ENCODE measurements at regions not wholly inside any gene's neighbourhood (a gene's known extent, or its start where the extent isn't known, plus 50 kb on each side); places are given as distances from the start of the nearest gene placed in this dataset.

DNA sequence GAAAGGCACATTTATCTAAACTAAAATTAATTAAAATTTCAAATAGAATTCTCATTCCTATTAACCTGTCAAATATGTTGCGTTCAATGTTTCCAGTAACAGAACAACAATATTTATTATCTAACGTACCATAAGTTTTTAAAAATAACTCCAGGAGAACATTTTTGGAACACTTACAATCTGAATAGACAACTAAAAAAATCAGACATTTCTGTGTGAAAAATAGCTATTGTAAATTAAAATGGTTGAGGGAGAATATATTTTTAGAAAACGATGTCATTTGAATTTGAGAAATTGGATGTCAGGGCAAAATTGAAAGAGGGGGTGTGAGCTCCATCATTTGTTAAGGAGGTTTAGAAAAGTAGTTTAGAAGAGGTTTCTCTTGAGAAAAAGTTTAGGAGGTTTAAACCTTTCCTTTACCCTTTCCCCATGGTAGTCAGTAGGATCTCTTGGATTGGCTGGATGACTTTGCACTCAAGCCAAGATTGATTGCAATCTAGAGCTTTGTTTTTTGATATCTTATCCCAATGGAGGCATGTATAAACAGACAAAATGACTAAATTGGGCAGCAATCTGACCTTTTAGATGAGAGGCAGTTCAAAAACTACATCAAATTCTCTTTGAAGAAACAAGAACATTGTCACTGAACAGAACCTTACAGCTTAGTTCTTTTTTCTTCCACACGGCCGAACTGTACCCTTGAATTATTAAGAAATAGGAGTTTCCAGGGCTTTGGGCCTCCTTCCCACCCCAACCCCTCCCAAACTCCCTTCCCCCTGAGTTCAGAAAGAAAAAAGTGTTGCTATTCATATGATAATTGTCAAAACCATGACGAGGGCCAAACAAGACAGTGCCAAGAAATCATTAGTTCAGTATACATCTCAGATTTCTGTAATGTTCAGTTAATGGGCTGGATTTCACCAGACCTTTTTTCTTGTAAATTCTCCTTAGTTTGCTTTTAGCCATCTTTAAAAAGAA lies 79.7 kb upstream of the CDIN1 start:
- DNase-seq: no peak
- H3K4me1 Mint-ChIP-seq (ENCODE audit: low read depth, unreplicated experiment): peaks cover 2% of the 10 kb centered on the region
- Histone ChIP-seq H3K27me3 (replicated peaks; ENCODE audit: control insufficient read depth, insufficient read depth, low read length) (no peaks in the 10 kb centered on the region), H3K4me3 (ENCODE audit: low read depth, low read length) (no peak overlapping the region), H3K36me3 (ENCODE audit: control insufficient read depth, insufficient read depth, low read length) (no peaks in the 10 kb centered on the region), H3K4me1 (peaks cover 17% of the 10 kb centered on the region; the same call in 1 of the 2 replicates), H3K9me3 (no peaks in the 10 kb centered on the region)
- ChIA-PET CTCF (interaction anchor here (0.5 kb wide), 1 partner anchor 600 kb away, joined by 3 read pairs; the partner anchor contains the start of gene MEIS2), POLR2A (no interaction called here)
- no peak overlapping the region for H3K4me3 Mint-ChIP-seq (ENCODE audit: unreplicated experiment)
- intact Hi-C loops (cut with micrococcal nuclease; ENCODE audit: unreplicated experiment): loop anchor here (2.0 to 10.0 kb wide), 3 partner anchors 383 to 981 kb away; no protein-coding TSS in a partner anchor
- H3K27ac Mint-ChIP-seq (ENCODE audit: unreplicated experiment): no peak overlapping the region
- H3K36me3 Mint-ChIP-seq (ENCODE audit: insufficient read depth, unreplicated experiment): no peaks in the 10 kb centered on the region
- TF ChIP-seq, protein P1, sequence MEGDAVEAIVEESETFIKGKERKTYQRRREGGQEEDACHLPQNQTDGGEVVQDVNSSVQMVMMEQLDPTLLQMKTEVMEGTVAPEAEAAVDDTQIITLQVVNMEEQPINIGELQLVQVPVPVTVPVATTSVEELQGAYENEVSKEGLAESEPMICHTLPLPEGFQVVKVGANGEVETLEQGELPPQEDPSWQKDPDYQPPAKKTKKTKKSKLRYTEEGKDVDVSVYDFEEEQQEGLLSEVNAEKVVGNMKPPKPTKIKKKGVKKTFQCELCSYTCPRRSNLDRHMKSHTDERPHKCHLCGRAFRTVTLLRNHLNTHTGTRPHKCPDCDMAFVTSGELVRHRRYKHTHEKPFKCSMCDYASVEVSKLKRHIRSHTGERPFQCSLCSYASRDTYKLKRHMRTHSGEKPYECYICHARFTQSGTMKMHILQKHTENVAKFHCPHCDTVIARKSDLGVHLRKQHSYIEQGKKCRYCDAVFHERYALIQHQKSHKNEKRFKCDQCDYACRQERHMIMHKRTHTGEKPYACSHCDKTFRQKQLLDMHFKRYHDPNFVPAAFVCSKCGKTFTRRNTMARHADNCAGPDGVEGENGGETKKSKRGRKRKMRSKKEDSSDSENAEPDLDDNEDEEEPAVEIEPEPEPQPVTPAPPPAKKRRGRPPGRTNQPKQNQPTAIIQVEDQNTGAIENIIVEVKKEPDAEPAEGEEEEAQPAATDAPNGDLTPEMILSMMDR (IDR thresholded peaks at IDR 0.05; ENCODE audit: insufficient read depth in 1 of 2, low read depth in 1 of 2, low read length in 1 of 2, severe bottlenecking in 1 of 2, unreplicated experiment in 1 of 2): no peak
- H3K27me3 Mint-ChIP-seq (ENCODE audit: insufficient read depth, unreplicated experiment): no peaks in the 10 kb centered on the region
- no peaks in the 10 kb centered on the region for H3K9me3 Mint-ChIP-seq (ENCODE audit: unreplicated experiment)
- BruUV-seq (replicated peaks): no TSS peak

DNA sequence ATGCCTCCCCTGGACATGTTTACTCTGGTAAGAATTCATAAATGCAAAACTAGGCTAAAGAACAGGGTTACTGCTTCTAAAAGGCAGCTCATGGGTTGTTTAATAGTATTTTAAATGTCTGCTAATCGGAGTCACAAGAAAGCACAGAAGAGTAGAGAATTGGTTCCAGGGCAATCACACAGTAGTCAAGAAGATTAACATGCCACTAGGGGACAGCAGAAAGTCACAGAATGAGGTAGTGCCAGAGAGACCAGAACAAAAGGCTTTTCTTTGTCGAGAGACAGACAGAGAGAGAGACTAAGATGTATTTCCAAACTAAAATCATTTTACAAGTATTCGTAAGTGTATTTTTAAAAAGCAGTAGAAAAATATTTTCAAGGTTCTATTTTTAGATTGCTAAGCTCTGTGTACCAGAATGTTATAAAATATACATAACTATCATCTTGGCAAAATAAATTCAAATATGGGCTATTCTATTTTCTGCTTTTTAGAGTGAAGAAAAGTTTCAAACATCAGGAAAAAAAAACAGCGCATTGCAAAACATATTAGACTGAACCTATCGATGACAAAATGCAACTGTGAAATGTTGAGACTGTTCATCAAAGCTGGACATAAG lies 78.3 kb upstream of the CDIN1 start:
- POLR2A ChIA-PET: no interaction called here

GRCh38 chr15:36502509-36502908 lies 76.9 kb upstream of the CDIN1 start:
- Histone ChIP-seq H3K4me3 (ENCODE audit: low read depth, low read length) (no peak overlapping the region), H3K27me3 (replicated peaks; ENCODE audit: control insufficient read depth, insufficient read depth, low read length) (no peaks in the 10 kb centered on the region), H3K9me3 (no peaks in the 10 kb centered on the region), H3K36me3 (ENCODE audit: control insufficient read depth, insufficient read depth, low read length) (no peaks in the 10 kb centered on the region), H3K4me1 (peaks cover 38% of the 10 kb centered on the region)
- Mint-ChIP-seq H3K27me3 (ENCODE audit: insufficient read depth, unreplicated experiment) (no peaks in the 10 kb centered on the region), H3K4me3 (ENCODE audit: unreplicated experiment) (no peak overlapping the region), H3K27ac (ENCODE audit: unreplicated experiment) (no peak overlapping the region), H3K4me1 (ENCODE audit: low read depth, unreplicated experiment) (peaks cover 5% of the 10 kb centered on the region), H3K9me3 (ENCODE audit: unreplicated experiment) (no peaks in the 10 kb centered on the region), H3K36me3 (ENCODE audit: insufficient read depth, unreplicated experiment) (no peaks in the 10 kb centered on the region)
- ChIA-PET CTCF (no interaction called here), POLR2A (no interaction called here)
- DNase-seq: no peak
- BruUV-seq (replicated peaks): no TSS peak
- intact Hi-C loops (cut with micrococcal nuclease; ENCODE audit: unreplicated experiment): loop anchor here (5.0 to 10.0 kb wide), 2 partner anchors 380 to 748 kb away; no protein-coding TSS in a partner anchor
- TF ChIP-seq, protein P1 (IDR thresholded peaks at IDR 0.05; ENCODE audit: insufficient read depth in 1 of 2, low read depth in 1 of 2, low read length in 1 of 2, severe bottlenecking in 1 of 2, unreplicated experiment in 1 of 2): no peak

More for the DNA sequence above, 78.3 kb upstream of the CDIN1 start:
- Mint-ChIP-seq H3K36me3 (ENCODE audit: insufficient read depth, unreplicated experiment) (no peaks in the 10 kb centered on the region), H3K4me3 (ENCODE audit: unreplicated experiment) (no peak overlapping the region), H3K4me1 (ENCODE audit: low read depth, unreplicated experiment) (no peaks in the 10 kb centered on the region), H3K9me3 (ENCODE audit: unreplicated experiment) (no peaks in the 10 kb centered on the region), H3K27ac (ENCODE audit: unreplicated experiment) (no peak overlapping the region), H3K27me3 (ENCODE audit: insufficient read depth, unreplicated experiment) (no peaks in the 10 kb centered on the region)
- intact Hi-C loops (cut with micrococcal nuclease; ENCODE audit: unreplicated experiment): loop anchor here (1.0 to 10.0 kb wide), 4 partner anchors 381 to 982 kb away; no protein-coding TSS in a partner anchor
- CTCF ChIA-PET: no interaction called here
- H3K9me3 ChIP-seq: no peaks in the 10 kb centered on the region
- H3K4me3 ChIP-seq (ENCODE audit: low read depth, low read length): no peak overlapping the region
- no peaks in the 10 kb centered on the region for H3K27me3 ChIP-seq (replicated peaks; ENCODE audit: control insufficient read depth, insufficient read depth, low read length)
- TF ChIP-seq, protein P1 (IDR thresholded peaks at IDR 0.05; ENCODE audit: insufficient read depth in 1 of 2, low read depth in 1 of 2, low read length in 1 of 2, severe bottlenecking in 1 of 2, unreplicated experiment in 1 of 2): peak; percentile 66 to 86
- H3K4me1 ChIP-seq: peaks cover 27% of the 10 kb centered on the region
- no TSS peak for BruUV-seq (replicated peaks)
- DNase-seq: peak; percentile 55 to 60
- no peaks in the 10 kb centered on the region for H3K36me3 ChIP-seq (ENCODE audit: control insufficient read depth, insufficient read depth, low read length)

All from Caco-2 (cell line).